GM12878 (cell line): ENCODE measurements at regions not wholly inside any gene's neighbourhood (a gene's known extent, or its start where the extent isn't known, plus 50 kb on each side); places are given as distances from the start of the nearest gene placed in this dataset.

Source experiments
- ATAC-seq: fragments of 200-7000 bp; cut with Tn5 transposase; 3 replicates; pipeline ENCODE4 v1.9.1; 2020; ENCODE audit warnings: mild to moderate bottlenecking, moderate library complexity
- BruUV-seq: library from RNA; stranded (reverse); fragments of 400-500 nt; replicated peaks from 2 replicates; lab custom pipeline; 2021; lab: Mats Ljungman, UMichigan
- CTCF ChIA-PET: fragments of 300-600 bp; sonication (Branson Sonifier 250); formaldehyde crosslinking; extraction: SDS; loops from one replicate; lab custom pipeline; 2021; ENCODE audit warnings: inconsistent platforms; lab: Yijun Ruan, JAX
- POLR2A ChIA-PET: fragments of 350-600 bp; formaldehyde crosslinking; extraction: SDS; loops from one replicate; lab custom pipeline; 2021; ENCODE audit warnings: inconsistent platforms; lab: Charles Lee
- RAD21 ChIA-PET: fragments of 300-600 bp; sonication (Branson Sonifier 250); formaldehyde crosslinking; loops from one replicate; lab custom pipeline; 2023; ENCODE audit warnings: antibody characterized with exemption; ENCODE audit not compliant: unreplicated experiment; lab: Charles Lee
- SMC1A ChIA-PET: fragments of 300-600 bp; sonication (Branson Sonifier 250); formaldehyde crosslinking; loops from one replicate; lab custom pipeline; 2023; ENCODE audit not compliant: unreplicated experiment, uncharacterized antibody; lab: Charles Lee
- DNase-seq: peaks from one replicate; pipeline ENCODE4 v3.0.0-alpha.2; 2011; ENCODE audit warnings: low read depth, low spot score
- FAIRE-seq: peaks from 3 replicates; lab custom pipeline; 2011; peaks lifted over from hg19 to GRCh38; lab: Jason Lieb, UNC
- H2AFZ ChIP-seq: 2 replicates; pipeline ENCODE4 v1.6.0; 2011; ENCODE audit warnings: low read depth, low read length, control low read depth; ENCODE audit not compliant: control insufficient read depth
- H3K27ac ChIP-seq: 2 replicates; pipeline ENCODE4 v1.5.1; 2011; ENCODE audit warnings: control low read depth; ENCODE audit not compliant: control insufficient read depth, insufficient read depth
- H3K27me3 ChIP-seq, 2 experiments: replicated peaks in 1 of 2; 2 replicates each; pipeline versions ENCODE4 v1.6.0 to v1.6.1; 2011; ENCODE audit warnings: low read length in 1 of 2; ENCODE audit not compliant: control insufficient read depth in 2 of 2, insufficient read depth in 2 of 2
- H3K36me3 ChIP-seq, 2 experiments: 2 replicates each; pipeline ENCODE4 v1.5.1; 2011; ENCODE audit warnings: low read length in 1 of 2; ENCODE audit not compliant: control insufficient read depth in 2 of 2, insufficient read depth in 2 of 2
- H3K4me1 ChIP-seq: 2 replicates; pipeline ENCODE4 v1.6.1; 2011; ENCODE audit warnings: mild to moderate bottlenecking, low read length, moderate library complexity, mixed read lengths; ENCODE audit not compliant: control insufficient read depth, insufficient read depth
- H3K4me2 ChIP-seq: 2 replicates; pipeline ENCODE4 v1.6.0; 2011; ENCODE audit warnings: control low read depth; ENCODE audit not compliant: control insufficient read depth, insufficient read depth
- H3K4me3 ChIP-seq: fragments of 200-600 bp; sonication (generic); 2 replicates; pipeline ENCODE4 v1.5.1; 2016
- H3K79me2 ChIP-seq: 2 replicates; pipeline ENCODE4 v1.6.0; 2011; ENCODE audit warnings: low read length; ENCODE audit not compliant: control insufficient read depth, insufficient read depth
- H3K9ac ChIP-seq: 2 replicates; pipeline ENCODE4 v1.8.0; 2011; ENCODE audit warnings: low read length, control low read depth, mixed read lengths; ENCODE audit not compliant: control insufficient read depth, insufficient read depth
- H3K9me3 ChIP-seq: replicated peaks from 3 replicates; pipeline ENCODE4 v1.5.1; 2011; ENCODE audit warnings: mild to moderate bottlenecking, low read length; ENCODE audit not compliant: control insufficient read depth, insufficient read depth
- H4K20me1 ChIP-seq: 2 replicates; pipeline ENCODE4 v1.6.0; 2011; ENCODE audit not compliant: control insufficient read depth, insufficient read depth
- BCLAF1 ChIP-seq: fragments of 450-650 bp; IDR thresholded peaks from 2 replicates; pipeline ENCODE4 v1.6.1; 2017; ENCODE audit warnings: antibody characterized with exemption, mild to moderate bottlenecking, moderate library complexity
- BHLHE40 ChIP-seq, 2 experiments: fragments of 450-650 bp in 1 of 2; IDR thresholded peaks; 2 replicates each; pipeline ENCODE4 v1.6.1; 2011 to 2017; ENCODE audit warnings: low read depth in 2 of 2, borderline replicate concordance in 1 of 2, improper control_type of control experiment in 1 of 2, low read length in 1 of 2, mild to moderate bottlenecking in 1 of 2
- CREB1 ChIP-seq: IDR thresholded peaks from 2 replicates; pipeline ENCODE4 v1.6.1; 2012; ENCODE audit warnings: low read depth, mild to moderate bottlenecking, inconsistent platforms
- CREM ChIP-seq: IDR thresholded peaks from 2 replicates; pipeline ENCODE4 v1.6.1; 2014; ENCODE audit warnings: antibody characterized with exemption, low read depth
- EGR1 ChIP-seq, 2 experiments: IDR thresholded peaks; 1 replicate in 1 of 2; 2 replicates in 1 of 2; pipeline ENCODE4 v1.6.1; 2011 to 2012; ENCODE audit warnings: low read depth in 2 of 2, low read length in 2 of 2, borderline replicate concordance in 1 of 2, mild to moderate bottlenecking in 1 of 2, moderate library complexity in 1 of 2
- ELK1 ChIP-seq: IDR thresholded peaks from 2 replicates; pipeline ENCODE4 v1.6.1; 2012; ENCODE audit warnings: low read depth, low read length, improper control_type of control experiment
- ESRRA ChIP-seq: IDR thresholded peaks from 2 replicates; pipeline ENCODE4 v1.6.1; 2012; ENCODE audit warnings: mild to moderate bottlenecking, low read length, improper control_type of control experiment
- HDAC2 ChIP-seq: fragments of 200-600 bp; sonication (generic); IDR thresholded peaks from 2 replicates; pipeline ENCODE4 v1.6.1; 2017
- KAT2A ChIP-seq: conservative IDR thresholded peaks from 2 replicates; pipeline ENCODE4 v1.6.1; 2011; ENCODE audit warnings: low read depth, low read length; ENCODE audit not compliant: control insufficient read depth
- KDM1A ChIP-seq: fragments of 200-600 bp; sonication (generic); IDR thresholded peaks from 2 replicates; pipeline ENCODE4 v1.6.1; 2016; ENCODE audit warnings: borderline replicate concordance
- NFIC ChIP-seq: IDR thresholded peaks from 2 replicates; pipeline ENCODE4 v1.6.1; 2012; ENCODE audit warnings: low read depth, mild to moderate bottlenecking, inconsistent platforms, low read length, moderate library complexity
- PML ChIP-seq: IDR thresholded peaks from 2 replicates; pipeline ENCODE4 v1.6.1; 2012; ENCODE audit warnings: low read length, inconsistent platforms
- RAD21 ChIP-seq: IDR thresholded peaks from 2 replicates; pipeline ENCODE4 v1.6.1; 2011; ENCODE audit warnings: mild to moderate bottlenecking, low read depth, low read length, moderate library complexity; ENCODE audit not compliant: insufficient read depth
- RB1 ChIP-seq: fragments of 450-650 bp; formaldehyde crosslinking; IDR thresholded peaks from 2 replicates; pipeline ENCODE4 v1.6.1; 2017; ENCODE audit warnings: mild to moderate bottlenecking, borderline replicate concordance
- SPI1 ChIP-seq: IDR thresholded peaks from 2 replicates; pipeline ENCODE4 v1.6.1; 2011; ENCODE audit warnings: low read depth, mild to moderate bottlenecking, low read length, moderate library complexity, borderline replicate concordance; ENCODE audit not compliant: insufficient read depth
- TAF1 ChIP-seq: IDR thresholded peaks from 2 replicates; pipeline ENCODE4 v1.6.1; 2011; ENCODE audit warnings: mild to moderate bottlenecking, low read depth, low read length, borderline replicate concordance
- WRNIP1 ChIP-seq: IDR thresholded peaks from 2 replicates; pipeline ENCODE4 v1.6.1; 2011; ENCODE audit warnings: low read depth, low read length, improper control_type of control experiment, borderline replicate concordance
- ZNF24 ChIP-seq: fragments of 450-650 bp; IDR thresholded peaks from 2 replicates; pipeline ENCODE4 v1.6.1; 2017; ENCODE audit warnings: antibody characterized with exemption, mild to moderate bottlenecking
- ZNF384 ChIP-seq: IDR thresholded peaks from 2 replicates; pipeline ENCODE4 v1.6.1; 2012; ENCODE audit warnings: low read depth, mild to moderate bottlenecking, low read length, improper control_type of control experiment, borderline replicate concordance
- WGBS: methylation state at CpG from one replicate; pipeline ENCODE4 v1.1.6; 2016; ENCODE audit warnings: low lambda C conversion rate; ENCODE audit not compliant: insufficient replicate concordance, insufficient coverage; ENCODE audit errors: missing lambda C conversion rate; 5-methylcytosine and 5-hydroxymethylcytosine counted together
- in situ Hi-C: fragments of 300-500 bp; cut with MboI; formaldehyde crosslinking; loops from 9 replicates; pipeline ENCODE4 v1.14.3; 2018; ENCODE audit warnings: mixed read lengths
- intact Hi-C: fragments of 100-400 bp; cut with micrococcal nuclease; formaldehyde crosslinking; loops from one replicate; pipeline ENCODE4 v1.14.2; 2022; ENCODE audit not compliant: unreplicated experiment

GRCh38 chr14:25389948-25390347 is 340.0 kb upstream of the STXBP6 start:
- WGBS = 0% methylated on average over 2 of the region's 2 CpGs
- ChIA-PET SMC1A (no interaction called here), RAD21 (no interaction called here), CTCF (interaction anchor here (1.3 to 1.9 kb wide), 3 partner anchors 9 to 16 kb away, joined by 3 to 7 read pairs (median 3); no protein-coding TSS in a partner anchor), POLR2A (no interaction called here)
- no TSS peak for BruUV-seq
- H3K4me3 ChIP-seq = no peak overlapping the region
- no peak overlapping the region for H2AFZ ChIP-seq
- no peaks in the 10 kb centered on the region for H3K36me3 ChIP-seq
- no peaks in the 10 kb centered on the region for H3K4me1 ChIP-seq
- H3K9ac ChIP-seq = no peak overlapping the region
- intact Hi-C loops = no loop called here
- DNase-seq = no peak
- TF ChIP-seq ELK1 = no peak
- TF ChIP-seq RB1 = no peak
- no peak for TF ChIP-seq NFIC
- no peak for TF ChIP-seq ESRRA
- TF ChIP-seq CREM = no peak
- no peak for TF ChIP-seq BHLHE40 (IDR thresholded peaks at IDR 0.05; ENCODE audit: borderline replicate concordance in 1 of 2, low read depth in 2 of 2, low read length in 1 of 2)
- TF ChIP-seq TAF1 = no peak
- no peak for TF ChIP-seq PML
- TF ChIP-seq RAD21 = no peak
- no peak for TF ChIP-seq KAT2A
- TF ChIP-seq BCLAF1 = no peak
- no peak for TF ChIP-seq ZNF24
- no peak for TF ChIP-seq CREB1
- no peak for TF ChIP-seq EGR1 (IDR thresholded peaks at IDR 0.05; ENCODE audit: borderline replicate concordance in 1 of 2, low read depth in 2 of 2, low read length in 2 of 2)
- no peak for TF ChIP-seq SPI1
- no peak for TF ChIP-seq KDM1A
- TF ChIP-seq WRNIP1 = no peak
- no peak for TF ChIP-seq HDAC2
- TF ChIP-seq ZNF384 = no peak
- ATAC-seq = no peak
- H3K4me2 ChIP-seq = no peak overlapping the region
- no peak for FAIRE-seq
- H3K9me3 ChIP-seq = no peaks in the 10 kb centered on the region
- no peaks in the 10 kb centered on the region for H3K79me2 ChIP-seq
- H3K27me3 ChIP-seq = no peaks in the 10 kb centered on the region
- no peak overlapping the region for H3K27ac ChIP-seq
- in situ Hi-C loops = no loop called here
- H4K20me1 ChIP-seq = no peaks in the 10 kb centered on the region
